Fibroblast of the aortic adventitia (primary cell): ENCODE measurements at regions not wholly inside any gene's neighbourhood (a gene's known extent, or its start where the extent isn't known, plus 50 kb on each side); places are given as distances from the start of the nearest gene placed in this dataset.

ENCODE experiments used
- DNase-seq: peaks from one replicate; pipeline ENCODE4 v3.0.0-alpha.2; 2010; ENCODE audit warnings: low read depth
- H3K4me3 ChIP-seq: 2 replicates; pipeline ENCODE4 v1.5.1; 2011; ENCODE audit warnings: low read depth, mild to moderate bottlenecking, control low read depth, low read length, moderate library complexity
- TF ChIP-seq, protein P1 (sequence below): IDR thresholded peaks from 2 replicates; pipeline ENCODE4 v1.5.1; 2011; ENCODE audit warnings: mild to moderate bottlenecking, low read length, control low read depth, inconsistent platforms; ENCODE audit not compliant: insufficient read depth

DNA sequence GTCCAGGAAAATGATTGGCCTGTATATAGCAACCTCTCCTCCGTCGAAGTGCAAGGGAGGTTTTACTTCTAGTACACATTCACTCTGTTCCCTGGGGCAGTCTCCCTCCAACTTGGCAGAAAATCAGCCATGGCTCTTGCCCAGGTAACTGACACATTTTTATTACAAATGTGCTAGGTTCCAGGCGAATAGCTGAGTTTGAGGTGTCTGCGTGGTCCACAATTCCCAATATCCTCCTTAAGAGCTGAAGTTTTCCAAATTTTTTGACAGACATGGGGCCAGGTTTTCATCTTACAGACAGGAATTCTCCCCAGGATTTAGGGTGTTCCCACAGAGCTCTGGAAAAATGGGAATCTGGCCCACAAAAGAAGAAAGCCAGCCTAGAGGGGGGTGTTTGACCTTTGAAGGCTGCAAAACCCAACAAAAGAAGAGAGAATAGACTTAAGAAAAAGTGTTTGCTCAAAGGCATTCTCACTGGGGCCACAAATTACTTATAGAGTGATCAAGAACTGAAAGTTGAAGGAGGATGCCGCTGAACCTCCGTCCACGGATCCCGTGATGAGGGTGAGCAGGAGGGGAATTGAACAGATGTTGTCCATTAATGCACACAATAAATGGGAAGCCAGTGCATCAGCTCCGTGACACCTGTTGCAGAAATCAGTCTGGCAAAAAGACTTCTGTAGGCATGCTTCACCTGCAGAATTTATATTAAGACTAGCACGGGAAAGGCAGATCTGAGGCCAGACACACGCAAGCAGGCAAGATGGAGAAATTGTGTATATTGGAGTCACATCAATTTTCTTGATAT is 242.3 kb upstream of the COPS8 start:
- peak; percentile 38 for DNase-seq
- TF ChIP-seq, protein P1, sequence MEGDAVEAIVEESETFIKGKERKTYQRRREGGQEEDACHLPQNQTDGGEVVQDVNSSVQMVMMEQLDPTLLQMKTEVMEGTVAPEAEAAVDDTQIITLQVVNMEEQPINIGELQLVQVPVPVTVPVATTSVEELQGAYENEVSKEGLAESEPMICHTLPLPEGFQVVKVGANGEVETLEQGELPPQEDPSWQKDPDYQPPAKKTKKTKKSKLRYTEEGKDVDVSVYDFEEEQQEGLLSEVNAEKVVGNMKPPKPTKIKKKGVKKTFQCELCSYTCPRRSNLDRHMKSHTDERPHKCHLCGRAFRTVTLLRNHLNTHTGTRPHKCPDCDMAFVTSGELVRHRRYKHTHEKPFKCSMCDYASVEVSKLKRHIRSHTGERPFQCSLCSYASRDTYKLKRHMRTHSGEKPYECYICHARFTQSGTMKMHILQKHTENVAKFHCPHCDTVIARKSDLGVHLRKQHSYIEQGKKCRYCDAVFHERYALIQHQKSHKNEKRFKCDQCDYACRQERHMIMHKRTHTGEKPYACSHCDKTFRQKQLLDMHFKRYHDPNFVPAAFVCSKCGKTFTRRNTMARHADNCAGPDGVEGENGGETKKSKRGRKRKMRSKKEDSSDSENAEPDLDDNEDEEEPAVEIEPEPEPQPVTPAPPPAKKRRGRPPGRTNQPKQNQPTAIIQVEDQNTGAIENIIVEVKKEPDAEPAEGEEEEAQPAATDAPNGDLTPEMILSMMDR, result no peak
- H3K4me3 ChIP-seq, result no peak overlapping the region

GRCh38 chr2:236844711-236845110 is 241.0 kb upstream of the COPS8 start:
- DNase-seq, result no peak
- TF ChIP-seq, protein P1, result no peak
- H3K4me3 ChIP-seq, result no peak overlapping the region

- H3K4me3 ChIP-seq, result no peak overlapping the region
- DNase-seq, result no peak
- TF ChIP-seq, protein P1, result no peak
Observed at GRCh38 chr2:236847023-236847422, 238.7 kb upstream of the COPS8 start.

- DNase-seq, result no peak
- TF ChIP-seq, protein P1, result no peak
- H3K4me3 ChIP-seq, result no peak overlapping the region
Observed at GRCh38 chr2:236847538-236848263, 238.0 kb upstream of the COPS8 start.

- TF ChIP-seq, protein P1, result no peak
- no peak overlapping the region for H3K4me3 ChIP-seq
- DNase-seq, result no peak
Observed at GRCh38 chr2:236848501-236848900, 237.2 kb upstream of the COPS8 start.

- no peak for DNase-seq
- TF ChIP-seq, protein P1, result no peak
- no peak overlapping the region for H3K4me3 ChIP-seq
Observed at GRCh38 chr2:236849508-236849907, 236.2 kb upstream of the COPS8 start.
